Neural cell (in vitro differentiated cells): ENCODE measurements at regions not wholly inside any gene's neighbourhood (a gene's known extent, or its start where the extent isn't known, plus 50 kb on each side); places are given as distances from the start of the nearest gene placed in this dataset.

Experiments used
- H2AFZ ChIP-seq: fragments of 200-600, 300-800 bp; sonication (generic), shearing (Covaris generic); 2 replicates; pipeline ENCODE4 v1.6.0; 2014; ENCODE audit warnings: low read depth, mild to moderate bottlenecking, antibody characterized with exemption, low read length, moderate library complexity
- H3F3A ChIP-seq: fragments of 200-600 bp; shearing (Covaris generic); 2 replicates; pipeline ENCODE4 v1.6.1; 2016; ENCODE audit warnings: mild to moderate bottlenecking, moderate library complexity, mixed read lengths, antibody characterized with exemption, low read length; ENCODE audit not compliant: insufficient read depth, poor library complexity, severe bottlenecking
- H3K27ac ChIP-seq: fragments of 200-600, 300-800 bp; sonication (generic), shearing (Covaris generic); 2 replicates; pipeline ENCODE4 v1.5.1; 2014; ENCODE audit warnings: mild to moderate bottlenecking, low read length, moderate library complexity
- H3K27me3 ChIP-seq: fragments of 300-800, 200-600 bp; sonication (generic), shearing (Covaris generic); 2 replicates; pipeline ENCODE4 v1.6.0; 2014; ENCODE audit warnings: mild to moderate bottlenecking, low read depth, low read length, moderate library complexity; ENCODE audit not compliant: insufficient read depth
- H3K36me3 ChIP-seq: fragments of 300-800, 200-600 bp; sonication (generic), shearing (Covaris generic); 2 replicates; pipeline ENCODE4 v1.5.1; 2014; ENCODE audit warnings: mild to moderate bottlenecking, antibody characterized with exemption, low read length, moderate library complexity; ENCODE audit not compliant: insufficient read depth
- H3K4me2 ChIP-seq: fragments of 300-800, 200-600 bp; sonication (generic), shearing (Covaris generic); 2 replicates; pipeline ENCODE4 v1.6.0; 2014; ENCODE audit warnings: mild to moderate bottlenecking, low read length
- H3K4me3 ChIP-seq: fragments of 300-800, 200-600 bp; sonication (generic), shearing (Covaris generic); 2 replicates; pipeline ENCODE4 v1.5.1; 2014; ENCODE audit warnings: mild to moderate bottlenecking, low read length, moderate library complexity
- H3K79me2 ChIP-seq: fragments of 200-600 bp; shearing (Covaris generic); replicated peaks from 2 replicates; pipeline ENCODE4 v1.6.0; 2014; ENCODE audit warnings: mild to moderate bottlenecking, low read length, moderate library complexity; ENCODE audit not compliant: insufficient read depth
- H3K9ac ChIP-seq: fragments of 300-800, 200-600 bp; sonication (generic), shearing (Covaris generic); 2 replicates; pipeline ENCODE4 v1.6.1; 2016; ENCODE audit warnings: mild to moderate bottlenecking, low read length, mixed read lengths
- H3K9me2 ChIP-seq: fragments of 200-600 bp; shearing (Covaris generic); 2 replicates; pipeline ENCODE4 v1.6.1; 2016; ENCODE audit warnings: mild to moderate bottlenecking, low read length, mixed read lengths; ENCODE audit not compliant: insufficient read depth
- H3K9me3 ChIP-seq: fragments of 200-600, 300-800 bp; sonication (generic), shearing (Covaris generic); 2 replicates; pipeline ENCODE4 v1.6.1; 2016; ENCODE audit warnings: mild to moderate bottlenecking, mixed run types, low read length, moderate library complexity, mixed read lengths
- H4K20me1 ChIP-seq: fragments of 200-600 bp; shearing (Covaris generic); 2 replicates; pipeline ENCODE4 v1.6.1; 2016; ENCODE audit warnings: mild to moderate bottlenecking, mixed run types; ENCODE audit not compliant: insufficient read depth
- EP300 ChIP-seq: fragments of 450-650 bp; conservative IDR thresholded peaks from 2 replicates; pipeline ENCODE4 v1.6.1; 2014; ENCODE audit warnings: antibody characterized with exemption, mild to moderate bottlenecking, moderate library complexity; ENCODE audit not compliant: poor library complexity, severe bottlenecking
- EZH2 ChIP-seq: fragments of 200-600, 300-800 bp; shearing (Covaris generic), sonication (generic); IDR thresholded peaks from 2 replicates; pipeline ENCODE4 v1.6.1; 2014; ENCODE audit warnings: antibody characterized with exemption, low read length, borderline replicate concordance, mild to moderate bottlenecking; ENCODE audit not compliant: insufficient read depth, poor library complexity, severe bottlenecking
- MXI1 ChIP-seq: fragments of 450-650 bp; conservative IDR thresholded peaks from 2 replicates; pipeline ENCODE4 v1.6.1; 2014; ENCODE audit warnings: antibody characterized with exemption, mild to moderate bottlenecking; ENCODE audit not compliant: poor library complexity, severe bottlenecking
- POLR2AphosphoS5 ChIP-seq: IDR thresholded peaks from 2 replicates; pipeline ENCODE4 v1.6.1; 2012
- RAD21 ChIP-seq: fragments of 450-650 bp; conservative IDR thresholded peaks from 2 replicates; pipeline ENCODE4 v1.6.1; 2014; ENCODE audit warnings: antibody characterized with exemption, mild to moderate bottlenecking, moderate library complexity
- REST ChIP-seq: IDR thresholded peaks from 2 replicates; pipeline ENCODE4 v1.6.1; 2012; ENCODE audit warnings: borderline replicate concordance
- SMC3 ChIP-seq: fragments of 450-650 bp; conservative IDR thresholded peaks from 2 replicates; pipeline ENCODE4 v1.6.1; 2014; ENCODE audit warnings: antibody characterized with exemption, mild to moderate bottlenecking, moderate library complexity; ENCODE audit not compliant: poor library complexity
- TAF1 ChIP-seq: IDR thresholded peaks from 2 replicates; pipeline ENCODE4 v1.6.1; 2012; ENCODE audit warnings: low read depth
- TF ChIP-seq, protein P1 (sequence below): fragments of 450-650 bp; IDR thresholded peaks from 2 replicates; pipeline ENCODE4 v1.5.1; 2014; ENCODE audit warnings: antibody characterized with exemption, mild to moderate bottlenecking, moderate library complexity; ENCODE audit not compliant: poor library complexity, severe bottlenecking

- no peak overlapping the region for H3K4me3 ChIP-seq
- no peaks in the 10 kb centered on the region for H3K36me3 ChIP-seq
- H3K4me2 ChIP-seq: no peak overlapping the region
- H3K27ac ChIP-seq: no peak overlapping the region
- H4K20me1 ChIP-seq: no peaks in the 10 kb centered on the region
- no peak overlapping the region for H2AFZ ChIP-seq
- TF ChIP-seq, protein P1, sequence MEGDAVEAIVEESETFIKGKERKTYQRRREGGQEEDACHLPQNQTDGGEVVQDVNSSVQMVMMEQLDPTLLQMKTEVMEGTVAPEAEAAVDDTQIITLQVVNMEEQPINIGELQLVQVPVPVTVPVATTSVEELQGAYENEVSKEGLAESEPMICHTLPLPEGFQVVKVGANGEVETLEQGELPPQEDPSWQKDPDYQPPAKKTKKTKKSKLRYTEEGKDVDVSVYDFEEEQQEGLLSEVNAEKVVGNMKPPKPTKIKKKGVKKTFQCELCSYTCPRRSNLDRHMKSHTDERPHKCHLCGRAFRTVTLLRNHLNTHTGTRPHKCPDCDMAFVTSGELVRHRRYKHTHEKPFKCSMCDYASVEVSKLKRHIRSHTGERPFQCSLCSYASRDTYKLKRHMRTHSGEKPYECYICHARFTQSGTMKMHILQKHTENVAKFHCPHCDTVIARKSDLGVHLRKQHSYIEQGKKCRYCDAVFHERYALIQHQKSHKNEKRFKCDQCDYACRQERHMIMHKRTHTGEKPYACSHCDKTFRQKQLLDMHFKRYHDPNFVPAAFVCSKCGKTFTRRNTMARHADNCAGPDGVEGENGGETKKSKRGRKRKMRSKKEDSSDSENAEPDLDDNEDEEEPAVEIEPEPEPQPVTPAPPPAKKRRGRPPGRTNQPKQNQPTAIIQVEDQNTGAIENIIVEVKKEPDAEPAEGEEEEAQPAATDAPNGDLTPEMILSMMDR: no peak
- no peak for TF ChIP-seq RAD21
- H3K9me3 ChIP-seq: no peaks in the 10 kb centered on the region
- H3K9ac ChIP-seq: no peak overlapping the region
- H3F3A ChIP-seq: no peaks in the 10 kb centered on the region
- H3K27me3 ChIP-seq: no peaks in the 10 kb centered on the region
- no peaks in the 10 kb centered on the region for H3K79me2 ChIP-seq
- H3K9me2 ChIP-seq: no peaks in the 10 kb centered on the region
Measured at GRCh38 chr7:67752227-67752626, 755.6 kb downstream of the TYW1 start.

- Histone ChIP-seq H3K4me3 (no peak overlapping the region), H3K9ac (no peak overlapping the region), H3K27ac (no peak overlapping the region), H3K9me2 (no peaks in the 10 kb centered on the region), H3K36me3 (no peaks in the 10 kb centered on the region), H3K4me2 (no peak overlapping the region), H2AFZ (no peak overlapping the region), H3K79me2 (no peaks in the 10 kb centered on the region), H3F3A (no peaks in the 10 kb centered on the region), H3K27me3 (no peaks in the 10 kb centered on the region), H3K9me3 (no peaks in the 10 kb centered on the region), H4K20me1 (no peaks in the 10 kb centered on the region)
- TF ChIP-seq MXI1 (no peak), SMC3 (no peak), POLR2AphosphoS5 (no peak), RAD21 (no peak), REST (no peak), EZH2 (no peak), TAF1 (no peak), EP300 (no peak)
- TF ChIP-seq, protein P1: no peak
Measured at GRCh38 chr7:67753891-67754290, 757.3 kb downstream of the TYW1 start.
